ENCODE measurements at regions not wholly inside any gene's neighbourhood (a gene's known extent, or its start where the extent isn't known, plus 50 kb on each side); places are given as distances from the start of the nearest gene placed in this dataset.

- DNase-seq, result peak in 1 of 10 donors; percentile 67
- intact Hi-C loops (cut with DNase I), result no loop called here
These were observed 95.7 kb upstream of the AKT3 start for GRCh38 chr1:243945727-243946126.

GRCh38 chr1:243944429-243945160 is 94.6 kb upstream of the AKT3 start:
- peak in 2 of 10 donors; percentile 22 to 84 for DNase-seq
- intact Hi-C loops (cut with DNase I), result no loop called here

DNA sequence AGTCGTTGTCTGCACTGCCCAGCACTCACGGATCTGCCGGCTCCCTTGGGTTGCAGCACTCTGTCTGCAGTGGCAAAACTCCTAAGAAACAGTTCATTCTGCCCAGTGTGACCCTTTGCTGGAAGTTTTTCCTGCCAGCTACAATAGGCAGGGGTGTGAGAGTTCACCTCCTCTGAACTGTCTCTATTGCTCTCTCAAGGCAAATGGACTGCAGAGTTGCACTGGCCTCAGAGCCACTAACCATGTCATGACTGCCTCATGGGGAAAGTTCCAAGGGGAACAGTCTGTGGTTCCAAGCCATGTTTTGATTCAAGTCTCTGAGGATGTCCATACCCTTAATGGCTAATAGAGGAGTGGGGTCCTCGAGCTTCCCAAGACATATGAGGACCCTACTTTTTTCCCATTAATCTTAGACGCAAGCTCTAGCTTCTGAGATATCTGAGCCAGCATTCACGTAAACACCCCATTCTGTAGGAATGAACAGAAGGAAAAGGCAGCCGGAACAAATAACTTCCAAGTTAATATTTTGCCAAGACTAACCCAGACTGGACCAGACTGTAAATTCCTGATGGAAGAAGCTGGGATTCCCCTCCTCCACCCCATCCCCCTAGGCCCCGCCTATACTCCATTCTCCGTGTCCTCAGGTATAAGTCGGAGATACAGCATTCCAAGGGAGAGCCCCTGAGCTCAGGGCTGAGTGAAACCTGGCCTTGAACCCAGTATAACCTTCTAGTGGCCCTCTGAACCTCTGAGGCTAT is 93.8 kb upstream of the AKT3 start:
- intact Hi-C loops (cut with DNase I), result no loop called here
- peak in 1 of 10 donors; percentile 29 for DNase-seq

GRCh38 chr1:243942196-243943150 is 92.4 kb upstream of the AKT3 start:
- intact Hi-C loops (cut with DNase I), result no loop called here
- peak in 8 of 10 donors; percentile 42 to 94 (median 68) for DNase-seq

DNA sequence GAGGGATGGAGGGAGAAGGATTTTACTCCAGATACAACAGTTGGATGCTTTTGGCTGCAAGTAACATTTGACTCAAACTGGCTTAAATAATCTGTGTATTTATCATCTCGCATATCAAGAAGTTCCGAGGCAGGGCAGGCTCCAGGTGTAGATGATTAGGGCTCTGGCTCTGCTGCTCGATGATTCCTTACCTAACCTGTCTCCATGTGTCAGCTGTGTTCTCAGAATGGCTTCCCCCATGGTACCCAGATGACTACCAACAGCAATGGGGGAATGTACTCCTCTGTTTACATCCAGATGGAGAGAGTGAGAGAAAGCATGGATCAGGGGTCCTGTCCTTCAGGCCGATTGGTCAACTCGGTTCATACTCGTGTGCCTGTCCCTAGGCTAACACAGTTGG is 90.4 kb upstream of the AKT3 start:
- no peak for DNase-seq
- intact Hi-C loops (cut with DNase I), result no loop called here

GRCh38 chr1:243939167-243939848 is 89.3 kb upstream of the AKT3 start:
- no peak for DNase-seq
- intact Hi-C loops (cut with DNase I), result no loop called here

DNA sequence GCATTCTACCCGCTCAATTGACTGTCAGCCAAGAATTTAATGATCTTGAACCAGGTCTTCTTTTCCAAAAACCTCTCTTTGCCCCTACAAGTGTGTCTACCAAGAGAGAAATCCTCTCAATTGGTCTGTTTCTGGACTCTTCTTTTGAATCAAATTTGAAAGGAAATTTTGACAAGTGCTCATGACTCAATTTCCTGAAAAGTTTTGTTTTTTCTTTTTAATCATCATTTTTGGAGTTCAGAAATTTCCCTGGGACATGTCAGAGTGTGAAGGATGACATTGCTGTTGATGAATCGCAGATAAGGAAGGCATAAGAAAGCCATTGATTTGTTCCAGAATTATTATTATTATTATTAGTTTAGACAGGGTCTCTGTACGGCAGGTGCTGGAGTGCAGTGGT is 88.2 kb upstream of the AKT3 start:
- no peak for DNase-seq
- intact Hi-C loops (cut with DNase I), result no loop called here

DNA sequence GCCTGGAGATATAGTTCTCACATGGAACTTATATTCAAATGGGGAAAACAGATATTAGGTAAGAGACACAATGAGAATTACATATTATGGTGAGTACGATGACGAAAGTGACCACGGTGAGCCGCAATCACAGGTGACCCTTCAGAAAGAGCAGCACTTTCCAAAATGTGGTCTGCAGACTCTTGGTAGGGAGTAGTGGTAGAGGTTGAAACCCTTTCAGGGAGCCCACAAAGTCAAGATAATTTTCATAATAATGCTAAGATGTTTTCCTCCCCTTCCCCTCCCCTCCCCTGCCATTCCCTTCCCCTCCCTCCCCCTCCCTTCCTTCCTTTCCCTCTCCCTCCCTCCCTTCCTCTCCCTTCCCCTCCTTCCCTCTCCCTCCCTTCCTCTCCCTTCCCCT is 83.5 kb upstream of the AKT3 start:
- intact Hi-C loops (cut with DNase I), result no loop called here
- no peak for DNase-seq

DNA sequence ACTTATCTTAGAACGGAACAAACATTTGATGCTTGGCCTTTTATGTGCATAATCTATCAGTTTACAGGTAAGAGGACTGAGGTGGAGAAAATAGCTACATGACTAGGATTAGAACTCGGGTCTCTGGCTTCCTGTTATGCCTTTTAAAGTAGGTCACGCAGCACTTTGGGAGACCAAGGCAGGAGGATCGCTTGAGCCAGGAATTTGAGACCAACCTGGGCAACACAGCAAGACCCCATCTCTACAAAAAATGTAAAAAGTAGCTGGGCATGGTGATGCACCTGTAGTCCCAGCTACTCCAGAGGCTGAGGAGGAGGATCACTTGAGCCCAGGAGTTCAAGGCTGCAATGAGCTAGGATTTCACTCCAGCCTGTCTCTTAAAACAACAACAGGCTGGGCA is 81.9 kb upstream of the AKT3 start:
- intact Hi-C loops (cut with DNase I), result no loop called here
- no peak for DNase-seq

DNA sequence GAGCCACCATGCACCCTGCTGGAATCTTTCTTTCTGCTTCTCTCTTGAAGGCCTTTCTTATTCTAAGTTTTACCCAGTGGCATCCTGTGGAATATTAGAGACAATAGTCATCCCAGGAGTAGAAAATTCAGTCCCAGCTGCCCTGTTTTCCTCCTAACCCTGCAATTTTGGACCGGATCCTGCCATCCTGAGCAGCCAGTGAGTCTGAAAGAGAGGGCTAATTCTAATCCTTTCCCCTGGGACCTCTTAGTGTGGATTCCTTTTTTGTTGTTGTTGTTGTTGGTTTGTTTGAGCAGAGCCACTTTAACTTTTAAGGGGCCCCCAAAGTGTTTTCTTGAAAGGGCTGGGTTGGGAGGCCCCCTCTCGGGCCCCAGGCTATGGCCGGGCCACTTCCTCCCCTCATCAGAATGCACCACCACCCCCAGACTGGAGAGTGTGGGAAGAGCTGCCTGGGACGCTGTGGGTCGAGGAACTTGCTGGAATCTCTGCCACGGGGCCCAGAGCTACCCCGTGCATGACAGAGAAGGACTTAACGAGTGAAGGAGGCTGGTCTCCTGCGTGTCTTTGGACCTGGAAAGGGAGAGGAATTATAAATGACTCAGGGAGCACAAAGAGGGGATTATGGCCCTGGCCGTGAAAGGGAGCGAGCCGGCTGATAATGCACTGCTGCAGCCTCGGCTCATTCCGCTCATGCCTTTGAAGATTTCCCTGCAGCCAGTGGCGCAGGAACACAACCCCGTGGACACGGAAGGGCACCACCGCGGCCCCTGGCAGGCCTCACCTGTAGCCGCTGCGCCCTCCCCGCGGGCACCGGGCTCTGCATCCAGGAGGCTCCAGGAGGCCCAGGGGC is 81.0 kb upstream of the AKT3 start:
- intact Hi-C loops (cut with DNase I), result no loop called here
- DNase-seq, result peak in 1 of 10 donors; percentile 76

- intact Hi-C loops (cut with DNase I), result no loop called here
- no peak for DNase-seq
These were observed 77.3 kb upstream of the AKT3 start for GRCh38 chr1:243927381-243927780.

DNA sequence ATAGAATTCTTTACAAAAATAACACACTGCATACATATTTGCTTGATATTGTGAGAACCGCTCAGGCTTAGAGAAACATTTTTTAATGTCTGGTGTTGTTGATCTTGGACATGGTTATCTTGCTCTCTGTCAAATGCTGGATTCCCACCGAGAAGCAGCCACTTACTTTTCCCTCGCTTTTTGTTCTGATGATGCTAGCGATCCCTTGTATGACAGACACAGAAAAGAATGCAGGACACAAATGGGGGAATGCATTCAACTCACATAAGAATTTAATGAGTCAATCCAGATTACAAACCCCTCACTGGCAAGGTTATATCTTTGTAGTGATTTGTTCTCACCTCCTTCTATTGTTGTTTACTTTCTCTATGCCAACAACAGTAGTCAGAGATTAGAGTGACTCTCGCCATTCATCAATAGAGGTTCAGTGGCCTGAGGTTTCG is 76.8 kb upstream of the AKT3 start:
- DNase-seq, result no peak
- intact Hi-C loops (cut with DNase I), result no loop called here

GRCh38 chr1:243926299-243926698 is 76.3 kb upstream of the AKT3 start:
- DNase-seq, result no peak
- intact Hi-C loops (cut with DNase I), result no loop called here

- no peak for DNase-seq
- intact Hi-C loops (cut with DNase I), result no loop called here
These were observed 74.7 kb upstream of the AKT3 start for GRCh38 chr1:243924588-243925349.

DNA sequence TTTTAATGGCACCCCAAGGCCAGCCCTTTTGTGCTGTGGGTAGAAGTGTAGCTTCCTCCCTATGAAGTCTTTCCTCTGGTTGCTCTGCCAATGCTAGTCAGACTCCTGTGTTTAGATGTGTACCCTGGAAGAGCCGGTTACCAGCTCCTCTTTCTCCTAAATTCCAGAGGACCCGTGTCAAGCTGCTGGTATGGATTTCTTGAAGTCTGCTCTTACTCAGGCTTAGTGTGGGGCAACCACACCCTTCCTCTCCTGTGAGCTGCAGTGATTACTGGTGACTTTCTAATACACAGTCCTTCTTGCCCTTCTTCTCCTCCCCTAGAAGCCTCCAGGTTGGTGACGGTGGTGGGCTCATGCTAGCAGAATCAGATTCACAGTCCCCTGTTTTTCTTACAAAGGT is 74.1 kb upstream of the AKT3 start:
- intact Hi-C loops (cut with DNase I), result no loop called here
- no peak for DNase-seq

DNA sequence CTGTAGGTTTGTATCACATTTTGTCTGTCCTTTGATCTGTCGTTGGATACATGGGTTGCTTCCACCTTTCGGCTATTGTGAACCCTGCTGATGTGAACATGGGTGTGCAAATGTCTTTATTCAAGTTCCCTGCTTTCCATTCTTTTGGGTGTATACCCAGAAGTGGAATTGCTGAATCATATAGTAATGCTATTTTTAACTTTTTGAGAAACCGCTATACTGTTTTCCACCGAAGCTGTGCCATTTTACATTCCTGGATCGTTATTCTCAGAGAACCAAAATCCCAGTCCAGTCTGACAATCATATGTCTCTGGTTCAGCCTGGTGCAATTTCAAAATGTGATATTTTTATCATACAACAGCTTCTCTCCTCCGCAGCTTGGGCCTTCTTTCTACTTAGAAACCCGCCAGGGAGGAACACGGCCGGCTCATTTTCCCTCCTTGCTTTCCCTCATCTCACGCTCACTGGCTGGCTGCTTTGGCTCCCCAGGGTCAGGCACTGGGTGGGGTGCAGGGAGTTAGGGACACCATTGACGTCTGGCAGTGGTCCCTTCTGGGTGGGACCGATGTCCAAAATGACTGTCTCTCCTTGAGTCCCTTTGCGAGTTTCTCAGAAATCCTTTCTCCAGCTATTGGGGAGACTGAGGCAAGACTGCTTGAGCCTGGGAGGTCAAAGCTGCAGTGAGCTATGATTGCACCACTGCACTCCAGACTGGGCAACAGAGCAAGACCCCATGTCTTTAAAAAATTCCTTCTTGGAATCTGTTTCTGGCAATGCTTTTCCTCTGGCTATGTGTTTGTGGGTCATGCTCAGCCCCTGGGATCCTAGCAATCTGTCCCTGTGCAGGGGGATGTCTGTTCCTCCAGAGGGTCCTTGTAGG is 73.5 kb upstream of the AKT3 start:
- peak in 3 of 10 donors; percentile 83 to 88 (median 85) for DNase-seq
- intact Hi-C loops (cut with DNase I), result no loop called here

DNA sequence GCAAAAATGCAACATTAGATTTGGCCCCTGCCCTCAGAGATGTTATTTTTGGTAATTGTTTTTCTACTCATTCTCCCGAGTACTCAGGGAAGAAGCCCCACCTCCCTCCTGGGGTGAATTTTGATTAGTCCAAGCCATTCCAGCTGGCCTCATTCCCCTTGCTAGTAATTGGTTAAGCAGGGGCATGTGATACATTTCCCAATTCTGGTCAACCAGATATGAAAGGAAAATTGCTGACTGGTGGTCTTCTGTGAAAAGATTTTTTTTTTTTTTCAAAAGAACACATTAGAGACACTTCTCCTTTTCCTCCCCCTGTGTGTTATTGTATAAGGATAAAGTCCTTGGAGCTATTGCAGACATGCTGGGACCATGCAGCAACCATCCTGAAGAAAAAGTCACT is 71.1 kb upstream of the AKT3 start:
- intact Hi-C loops (cut with DNase I), result no loop called here
- DNase-seq, result no peak

Data from posterior cingulate gyrus (tissue), 11 donors.